ENCODE measurements at regions not wholly inside any gene's neighbourhood (a gene's known extent, or its start where the extent isn't known, plus 50 kb on each side); places are given as distances from the start of the nearest gene placed in this dataset.

- TF ChIP-seq CTCF (tag by site-specific recombination; IDR thresholded peaks at IDR 0.05): no peak
- no peak for TF ChIP-seq REPIN1 (tag by site-specific recombination; IDR thresholded peaks at IDR 0.05; ENCODE audit: low read depth)
- TF ChIP-seq REST (tag by site-specific recombination; IDR thresholded peaks at IDR 0.05): no peak
- TF ChIP-seq TRIM28 (IDR thresholded peaks at IDR 0.05; ENCODE audit: borderline replicate concordance, low read length): no peak
- no peak for TF ChIP-seq ZSCAN23 (tag by site-specific recombination; IDR thresholded peaks at IDR 0.05)
These were observed 105.6 kb upstream of the COG2 start for GRCh38 chr1:230536641-230537155.
